H1 (cell line): ENCODE measurements at regions not wholly inside any gene's neighbourhood (a gene's known extent, or its start where the extent isn't known, plus 50 kb on each side); places are given as distances from the start of the nearest gene placed in this dataset.

Experiments
- EZH2 ChIP-seq: fragments of 200-600 bp; sonication (generic); IDR thresholded peaks from 2 replicates; pipeline ENCODE4 v1.7.1; 2012; ENCODE audit warnings: low read depth, mild to moderate bottlenecking, moderate library complexity, low read length, inconsistent platforms; ENCODE audit not compliant: severe bottlenecking
- POLR2A ChIP-seq, 2 experiments: IDR thresholded peaks; 1 replicate in 1 of 2; 2 replicates in 1 of 2; pipeline ENCODE4 v1.6.1; 2011; ENCODE audit warnings: low read depth in 2 of 2, low read length in 2 of 2, mild to moderate bottlenecking in 2 of 2; ENCODE audit errors: control extremely low read depth in 1 of 2
- RAD21 ChIP-seq, 2 experiments: IDR thresholded peaks in 1 of 2; conservative IDR thresholded peaks in 1 of 2; 2 replicates each; pipeline ENCODE4 v1.6.1; 2011; ENCODE audit warnings: low read depth in 2 of 2, low read length in 2 of 2, improper control_type of control experiment in 1 of 2, inconsistent platforms in 1 of 2, mild to moderate bottlenecking in 1 of 2, moderate library complexity in 1 of 2
- YY1 ChIP-seq: IDR thresholded peaks from 2 replicates; pipeline ENCODE4 v1.6.1; 2011; ENCODE audit warnings: low read depth, mild to moderate bottlenecking, low read length
- TF ChIP-seq, protein P1 (sequence below), 3 experiments: IDR thresholded peaks; 1 replicate in 2 of 3; 2 replicates in 1 of 3; pipeline versions ENCODE4 v1.5.1 to v1.6.1; 2011; ENCODE audit warnings: low read length in 3 of 3, mild to moderate bottlenecking in 3 of 3, inconsistent platforms in 2 of 3, low read depth in 1 of 3, moderate library complexity in 1 of 3; ENCODE audit not compliant: insufficient read depth in 1 of 3; ENCODE audit errors: control extremely low read depth in 1 of 3
- TF ChIP-seq, protein P2 (sequence below): IDR thresholded peaks from 2 replicates; pipeline ENCODE4 v1.6.1; 2012; ENCODE audit warnings: inconsistent platforms
- TF ChIP-seq, protein P3 (sequence below): IDR thresholded peaks from 2 replicates; pipeline ENCODE4 v1.6.1; 2012; ENCODE audit warnings: inconsistent platforms

DNA sequence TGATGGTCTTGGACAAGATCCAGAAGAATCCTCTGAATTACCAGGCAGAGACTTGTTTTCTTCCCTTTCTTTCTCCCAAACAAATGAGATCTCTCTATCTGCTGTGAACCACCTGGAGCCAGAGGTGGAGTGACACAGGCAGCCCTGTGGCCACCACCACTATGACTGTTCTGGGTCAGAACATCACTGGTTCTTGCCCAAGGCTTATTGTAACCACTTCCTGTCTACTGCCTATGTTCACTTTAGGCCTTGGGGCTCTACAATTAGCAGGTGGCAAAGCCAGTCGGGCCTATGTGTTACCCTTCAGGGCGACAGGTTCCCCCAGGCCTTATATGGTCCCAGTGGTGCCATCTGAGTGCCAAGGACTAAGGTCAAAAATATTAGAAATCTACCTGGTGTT lies 161.2 kb downstream of the GLUD2 start:
- TF ChIP-seq YY1 (no peak), EZH2 (no peak), RAD21 (IDR thresholded peaks at IDR 0.05 in 1 of 2, conservative IDR thresholded peaks at IDR 0.05 in 1 of 2; ENCODE audit: low read depth in 2 of 2, low read length in 2 of 2) (no peak), POLR2A (IDR thresholded peaks at IDR 0.05; ENCODE audit: control extremely low read depth in 1 of 2, low read depth in 2 of 2, low read length in 2 of 2) (no peak)
- TF ChIP-seq, protein P1, sequence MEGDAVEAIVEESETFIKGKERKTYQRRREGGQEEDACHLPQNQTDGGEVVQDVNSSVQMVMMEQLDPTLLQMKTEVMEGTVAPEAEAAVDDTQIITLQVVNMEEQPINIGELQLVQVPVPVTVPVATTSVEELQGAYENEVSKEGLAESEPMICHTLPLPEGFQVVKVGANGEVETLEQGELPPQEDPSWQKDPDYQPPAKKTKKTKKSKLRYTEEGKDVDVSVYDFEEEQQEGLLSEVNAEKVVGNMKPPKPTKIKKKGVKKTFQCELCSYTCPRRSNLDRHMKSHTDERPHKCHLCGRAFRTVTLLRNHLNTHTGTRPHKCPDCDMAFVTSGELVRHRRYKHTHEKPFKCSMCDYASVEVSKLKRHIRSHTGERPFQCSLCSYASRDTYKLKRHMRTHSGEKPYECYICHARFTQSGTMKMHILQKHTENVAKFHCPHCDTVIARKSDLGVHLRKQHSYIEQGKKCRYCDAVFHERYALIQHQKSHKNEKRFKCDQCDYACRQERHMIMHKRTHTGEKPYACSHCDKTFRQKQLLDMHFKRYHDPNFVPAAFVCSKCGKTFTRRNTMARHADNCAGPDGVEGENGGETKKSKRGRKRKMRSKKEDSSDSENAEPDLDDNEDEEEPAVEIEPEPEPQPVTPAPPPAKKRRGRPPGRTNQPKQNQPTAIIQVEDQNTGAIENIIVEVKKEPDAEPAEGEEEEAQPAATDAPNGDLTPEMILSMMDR (IDR thresholded peaks at IDR 0.05; ENCODE audit: control extremely low read depth in 1 of 3, insufficient read depth in 1 of 3, low read depth in 1 of 3, low read length in 3 of 3) = no peak
- TF ChIP-seq, protein P2, sequence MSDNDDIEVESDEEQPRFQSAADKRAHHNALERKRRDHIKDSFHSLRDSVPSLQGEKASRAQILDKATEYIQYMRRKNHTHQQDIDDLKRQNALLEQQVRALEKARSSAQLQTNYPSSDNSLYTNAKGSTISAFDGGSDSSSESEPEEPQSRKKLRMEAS = no peak
- TF ChIP-seq, protein P3, sequence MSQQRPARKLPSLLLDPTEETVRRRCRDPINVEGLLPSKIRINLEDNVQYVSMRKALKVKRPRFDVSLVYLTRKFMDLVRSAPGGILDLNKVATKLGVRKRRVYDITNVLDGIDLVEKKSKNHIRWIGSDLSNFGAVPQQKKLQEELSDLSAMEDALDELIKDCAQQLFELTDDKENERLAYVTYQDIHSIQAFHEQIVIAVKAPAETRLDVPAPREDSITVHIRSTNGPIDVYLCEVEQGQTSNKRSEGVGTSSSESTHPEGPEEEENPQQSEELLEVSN = no peak
